ENCODE measurements at regions not wholly inside any gene's neighbourhood (a gene's known extent, or its start where the extent isn't known, plus 50 kb on each side); places are given as distances from the start of the nearest gene placed in this dataset.

DNA sequence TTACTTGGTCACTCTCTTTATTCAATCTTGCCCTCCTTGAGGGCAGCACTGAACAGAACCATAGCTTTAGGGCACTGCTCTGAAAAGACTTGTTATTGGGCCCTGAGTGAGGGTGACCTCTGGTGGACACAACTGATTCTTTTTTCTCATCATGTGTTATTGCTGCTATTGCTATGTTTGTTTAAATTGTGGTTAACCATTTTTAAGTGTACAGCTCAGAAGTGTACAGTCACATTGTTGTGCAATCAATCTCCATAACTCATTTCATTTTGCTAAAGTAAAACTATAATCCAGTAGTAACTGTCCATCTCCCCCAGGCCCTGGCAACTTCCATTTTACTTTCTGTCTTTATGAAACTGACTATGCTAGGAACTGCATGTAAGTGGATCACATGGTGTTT is 351.1 kb upstream of the RIOK2 start:
- H3K9me3 ChIP-seq (ENCODE audit: low read length) = no peaks in the 10 kb centered on the region
- H3K4me3 ChIP-seq (ENCODE audit: low read depth, low read length, poor library complexity, severe bottlenecking) = no peak overlapping the region
- H3K79me2 ChIP-seq (ENCODE audit: insufficient read depth, low read length) = no peaks in the 10 kb centered on the region
- H3K36me3 ChIP-seq (ENCODE audit: insufficient read depth, low read length) = no peaks in the 10 kb centered on the region
- H3K4me2 ChIP-seq (ENCODE audit: low read length) = no peak overlapping the region
- no peak overlapping the region for H3K27ac ChIP-seq (ENCODE audit: low read depth, low read length, poor library complexity, severe bottlenecking)
- no peaks in the 10 kb centered on the region for H3K9me2 ChIP-seq (ENCODE audit: low read depth, low read length)
- H3K4me1 ChIP-seq (ENCODE audit: insufficient read depth, low read length, severe bottlenecking) = no peaks in the 10 kb centered on the region
- no peaks in the 10 kb centered on the region for H3K27me3 ChIP-seq (ENCODE audit: insufficient read depth, low read length)
- TF ChIP-seq, protein P1, sequence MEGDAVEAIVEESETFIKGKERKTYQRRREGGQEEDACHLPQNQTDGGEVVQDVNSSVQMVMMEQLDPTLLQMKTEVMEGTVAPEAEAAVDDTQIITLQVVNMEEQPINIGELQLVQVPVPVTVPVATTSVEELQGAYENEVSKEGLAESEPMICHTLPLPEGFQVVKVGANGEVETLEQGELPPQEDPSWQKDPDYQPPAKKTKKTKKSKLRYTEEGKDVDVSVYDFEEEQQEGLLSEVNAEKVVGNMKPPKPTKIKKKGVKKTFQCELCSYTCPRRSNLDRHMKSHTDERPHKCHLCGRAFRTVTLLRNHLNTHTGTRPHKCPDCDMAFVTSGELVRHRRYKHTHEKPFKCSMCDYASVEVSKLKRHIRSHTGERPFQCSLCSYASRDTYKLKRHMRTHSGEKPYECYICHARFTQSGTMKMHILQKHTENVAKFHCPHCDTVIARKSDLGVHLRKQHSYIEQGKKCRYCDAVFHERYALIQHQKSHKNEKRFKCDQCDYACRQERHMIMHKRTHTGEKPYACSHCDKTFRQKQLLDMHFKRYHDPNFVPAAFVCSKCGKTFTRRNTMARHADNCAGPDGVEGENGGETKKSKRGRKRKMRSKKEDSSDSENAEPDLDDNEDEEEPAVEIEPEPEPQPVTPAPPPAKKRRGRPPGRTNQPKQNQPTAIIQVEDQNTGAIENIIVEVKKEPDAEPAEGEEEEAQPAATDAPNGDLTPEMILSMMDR (IDR thresholded peaks at IDR 0.05; ENCODE audit: low read length) = peak; percentile 67; the same call in 1 of the 2 replicates
- no peak for TF ChIP-seq EZH2 (IDR thresholded peaks at IDR 0.05; ENCODE audit: borderline replicate concordance, low read length)
- no peak overlapping the region for H3K9ac ChIP-seq (ENCODE audit: low read length)
- H3F3A ChIP-seq (ENCODE audit: insufficient read depth, low read length) = no peaks in the 10 kb centered on the region
- H2AFZ ChIP-seq (ENCODE audit: low read length) = no peak overlapping the region
- no peaks in the 10 kb centered on the region for H4K20me1 ChIP-seq (ENCODE audit: insufficient read depth, low read length)

GRCh38 chr5:97536683-97537082 is 353.6 kb upstream of the RIOK2 start:
- Histone ChIP-seq H3K36me3 (ENCODE audit: insufficient read depth, low read length) (no peaks in the 10 kb centered on the region), H3K27me3 (ENCODE audit: insufficient read depth, low read length) (no peaks in the 10 kb centered on the region)

GRCh38 chr5:97538912-97539311 is 355.9 kb upstream of the RIOK2 start:
- Histone ChIP-seq H3K27me3 (ENCODE audit: insufficient read depth, low read length) (no peaks in the 10 kb centered on the region), H4K20me1 (ENCODE audit: insufficient read depth, low read length) (no peaks in the 10 kb centered on the region), H3K4me3 (ENCODE audit: low read depth, low read length, poor library complexity, severe bottlenecking) (no peak overlapping the region), H3K27ac (ENCODE audit: low read depth, low read length, poor library complexity, severe bottlenecking) (no peak overlapping the region), H3K9ac (ENCODE audit: low read length) (no peak overlapping the region), H3K4me2 (ENCODE audit: low read length) (no peak overlapping the region), H3K4me1 (ENCODE audit: insufficient read depth, low read length, severe bottlenecking) (no peaks in the 10 kb centered on the region), H3K79me2 (ENCODE audit: insufficient read depth, low read length) (no peaks in the 10 kb centered on the region), H2AFZ (ENCODE audit: low read length) (no peak overlapping the region), H3K9me2 (ENCODE audit: low read depth, low read length) (no peaks in the 10 kb centered on the region), H3K9me3 (ENCODE audit: low read length) (no peaks in the 10 kb centered on the region), H3K36me3 (ENCODE audit: insufficient read depth, low read length) (no peaks in the 10 kb centered on the region), H3F3A (ENCODE audit: insufficient read depth, low read length) (no peaks in the 10 kb centered on the region)
- TF ChIP-seq, protein P1 (IDR thresholded peaks at IDR 0.05; ENCODE audit: low read length) = no peak

More at GRCh38 chr5:97536683-97537082, 353.6 kb upstream of the RIOK2 start:
- no peak overlapping the region for H3K27ac ChIP-seq (ENCODE audit: low read depth, low read length, poor library complexity, severe bottlenecking)
- no peak overlapping the region for H2AFZ ChIP-seq (ENCODE audit: low read length)
- no peaks in the 10 kb centered on the region for H3K79me2 ChIP-seq (ENCODE audit: insufficient read depth, low read length)
- H4K20me1 ChIP-seq (ENCODE audit: insufficient read depth, low read length) = no peaks in the 10 kb centered on the region
- no peak for TF ChIP-seq EZH2 (IDR thresholded peaks at IDR 0.05; ENCODE audit: borderline replicate concordance, low read length)
- TF ChIP-seq, protein P1 (IDR thresholded peaks at IDR 0.05; ENCODE audit: low read length) = no peak
- no peaks in the 10 kb centered on the region for H3K9me3 ChIP-seq (ENCODE audit: low read length)
- no peaks in the 10 kb centered on the region for H3K4me1 ChIP-seq (ENCODE audit: insufficient read depth, low read length, severe bottlenecking)
- H3F3A ChIP-seq (ENCODE audit: insufficient read depth, low read length) = no peaks in the 10 kb centered on the region
- H3K9ac ChIP-seq (ENCODE audit: low read length) = no peak overlapping the region
- no peaks in the 10 kb centered on the region for H3K9me2 ChIP-seq (ENCODE audit: low read depth, low read length)
- no peak overlapping the region for H3K4me2 ChIP-seq (ENCODE audit: low read length)
- H3K4me3 ChIP-seq (ENCODE audit: low read depth, low read length, poor library complexity, severe bottlenecking) = no peak overlapping the region

All from OCI-LY1 (cell line).